GM12891 (cell line): ENCODE measurements at regions not wholly inside any gene's neighbourhood (a gene's known extent, or its start where the extent isn't known, plus 50 kb on each side); places are given as distances from the start of the nearest gene placed in this dataset.

ENCODE experiments used
- DNase-seq: peaks from one replicate; pipeline ENCODE4 v3.0.0; 2011; ENCODE audit warnings: low spot score; ENCODE audit not compliant: insufficient read length
- FAIRE-seq: peaks from 2 replicates; lab custom pipeline; 2011; peaks lifted over from hg19 to GRCh38; lab: Jason Lieb, UNC
- PAX5 ChIP-seq: IDR thresholded peaks from 2 replicates; pipeline ENCODE4 v1.6.1; 2011; ENCODE audit warnings: low read length, moderate library complexity, mild to moderate bottlenecking; ENCODE audit not compliant: insufficient read depth, severe bottlenecking
- POLR2A ChIP-seq: IDR thresholded peaks from 2 replicates; pipeline ENCODE4 v1.6.1; 2011; ENCODE audit warnings: low read depth, low read length, control low read depth
- POLR2AphosphoS5 ChIP-seq: IDR thresholded peaks from 2 replicates; pipeline ENCODE4 v1.6.1; 2011; ENCODE audit warnings: low read depth, low read length, control low read depth
- POU2F2 ChIP-seq: IDR thresholded peaks from 2 replicates; pipeline ENCODE4 v1.6.1; 2011; ENCODE audit warnings: low read depth, mild to moderate bottlenecking, control low read depth, low read length, moderate library complexity
- SPI1 ChIP-seq: IDR thresholded peaks from 2 replicates; pipeline ENCODE4 v1.6.1; 2011; ENCODE audit warnings: low read depth, low read length, control low read depth
- TAF1 ChIP-seq: IDR thresholded peaks from 2 replicates; pipeline ENCODE4 v1.6.1; 2011; ENCODE audit warnings: low read depth, low read length, control low read depth

DNA sequence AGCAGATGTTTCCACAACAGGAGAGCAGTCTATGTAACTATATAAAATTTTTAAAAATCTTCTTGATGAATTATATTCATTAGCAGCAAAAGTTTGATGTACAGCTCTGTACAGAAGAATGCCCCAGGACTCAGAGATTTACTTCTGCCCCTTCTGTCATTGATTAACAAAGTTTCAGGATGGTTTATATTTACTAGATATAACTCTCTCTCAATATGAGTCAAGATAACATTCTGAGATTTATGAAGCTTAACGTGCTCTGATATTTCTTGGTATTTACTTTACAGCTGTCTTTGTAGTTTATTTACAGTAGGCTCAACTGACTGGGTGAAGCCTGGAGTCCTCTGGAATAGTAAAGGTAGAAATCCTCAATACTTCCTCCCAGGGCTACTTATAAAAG, 93.6 kb upstream of the HNMT start:
- no peak for TF ChIP-seq POU2F2
- FAIRE-seq (no peak), DNase-seq (no peak)

DNA sequence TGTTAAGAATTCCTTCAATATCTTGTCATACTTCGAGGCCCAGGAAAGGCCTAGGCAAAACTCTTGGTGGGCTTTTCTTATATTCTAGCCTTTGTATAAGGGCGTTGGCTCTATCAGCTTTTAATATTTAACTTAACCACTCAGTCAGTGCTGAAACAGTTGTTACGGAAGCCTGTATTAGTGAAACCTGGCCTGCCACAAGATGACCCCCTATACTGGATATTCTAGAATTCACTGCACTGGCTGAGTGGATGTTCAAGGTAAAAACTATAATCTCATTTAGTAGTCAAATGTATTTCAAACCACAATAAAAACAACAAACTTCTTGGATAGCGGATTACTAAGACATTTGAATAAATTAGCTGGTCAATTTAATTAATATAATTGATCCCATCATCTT, 91.7 kb upstream of the HNMT start:
- FAIRE-seq, result no peak
- TF ChIP-seq POU2F2 (no peak), TAF1 (no peak), POLR2A (no peak), SPI1 (no peak), POLR2AphosphoS5 (no peak), PAX5 (no peak)

DNA sequence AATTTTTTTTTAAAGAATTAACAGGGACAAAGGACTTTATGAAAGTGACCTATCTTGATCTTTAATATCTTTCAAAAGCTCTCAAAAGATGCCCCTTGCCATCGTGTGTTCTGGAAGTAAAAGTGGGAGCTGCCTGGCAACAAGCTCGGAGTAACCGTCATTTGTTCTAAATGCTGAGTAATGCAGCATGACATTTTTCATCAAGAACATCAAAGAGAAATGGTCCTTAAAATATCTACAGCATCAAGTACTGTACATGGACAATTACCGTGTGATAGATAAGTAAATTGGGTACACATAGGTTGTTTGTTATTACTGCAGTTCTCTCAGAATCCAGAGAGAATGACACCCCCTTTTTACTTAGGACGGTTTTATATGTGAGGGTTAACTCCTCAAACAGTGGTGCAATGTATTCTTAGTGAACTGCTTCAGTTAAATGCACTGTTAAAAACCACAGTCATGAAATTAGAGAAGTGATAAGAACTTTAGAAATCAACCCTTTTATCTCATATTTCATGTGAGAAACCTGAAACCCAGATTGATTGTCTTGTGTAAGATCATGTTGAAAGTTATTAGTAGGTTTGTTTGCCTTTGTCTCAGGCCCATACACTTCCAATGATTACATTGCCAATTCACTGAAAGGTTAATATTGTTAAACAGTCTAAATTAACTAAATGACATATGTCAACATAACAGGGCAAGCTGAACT, 90.6 kb upstream of the HNMT start:
- no peak for DNase-seq
- TF ChIP-seq PAX5 (no peak), TAF1 (no peak), POU2F2 (no peak), SPI1 (no peak), POLR2AphosphoS5 (no peak), POLR2A (no peak)
- no peak for FAIRE-seq

More for the DNA sequence above, 91.7 kb upstream of the HNMT start:
- no peak for DNase-seq

GRCh38 chr2:137879121-137879520, 85.2 kb upstream of the HNMT start:
- no peak for FAIRE-seq
- DNase-seq, result no peak
- TF ChIP-seq TAF1 (no peak), POU2F2 (no peak)

GRCh38 chr2:137881711-137882110, 82.6 kb upstream of the HNMT start:
- DNase-seq (no peak), FAIRE-seq (no peak)
- TF ChIP-seq POU2F2 (no peak), POLR2AphosphoS5 (no peak)

GRCh38 chr2:137886083-137886831, 78.0 kb upstream of the HNMT start:
- no peak for DNase-seq

GRCh38 chr2:137888845-137889244, 75.4 kb upstream of the HNMT start:
- no peak for FAIRE-seq
- TF ChIP-seq POLR2A (no peak), TAF1 (no peak), SPI1 (no peak), POU2F2 (no peak), PAX5 (no peak)
- no peak for DNase-seq

More at GRCh38 chr2:137886083-137886831, 78.0 kb upstream of the HNMT start:
- FAIRE-seq, result no peak
- TF ChIP-seq POLR2AphosphoS5 (no peak), POLR2A (no peak), SPI1 (no peak), POU2F2 (no peak), TAF1 (no peak), PAX5 (no peak)

DNA sequence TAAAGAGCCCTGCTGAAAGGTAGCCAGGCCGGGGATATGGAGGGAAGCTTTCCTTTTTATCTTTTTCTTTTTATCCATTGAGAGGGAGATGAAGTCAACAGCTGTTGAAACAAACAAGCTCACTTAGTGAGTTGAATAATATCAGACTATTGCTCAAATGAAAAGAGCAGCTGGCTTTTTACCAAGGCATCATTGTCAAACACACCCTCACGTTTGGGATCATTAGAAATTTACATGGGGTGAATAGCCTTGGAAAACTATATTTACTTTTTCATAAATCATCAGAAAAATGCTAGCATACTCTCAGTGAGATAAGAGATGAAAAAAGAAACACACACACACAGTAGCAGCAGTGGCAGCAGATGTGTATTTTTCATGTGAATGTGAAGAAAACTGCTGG, 71.5 kb upstream of the HNMT start:
- TF ChIP-seq POU2F2 (no peak), POLR2A (no peak), PAX5 (no peak), TAF1 (no peak), SPI1 (no peak), POLR2AphosphoS5 (no peak)
- FAIRE-seq (no peak), DNase-seq (no peak)

DNA sequence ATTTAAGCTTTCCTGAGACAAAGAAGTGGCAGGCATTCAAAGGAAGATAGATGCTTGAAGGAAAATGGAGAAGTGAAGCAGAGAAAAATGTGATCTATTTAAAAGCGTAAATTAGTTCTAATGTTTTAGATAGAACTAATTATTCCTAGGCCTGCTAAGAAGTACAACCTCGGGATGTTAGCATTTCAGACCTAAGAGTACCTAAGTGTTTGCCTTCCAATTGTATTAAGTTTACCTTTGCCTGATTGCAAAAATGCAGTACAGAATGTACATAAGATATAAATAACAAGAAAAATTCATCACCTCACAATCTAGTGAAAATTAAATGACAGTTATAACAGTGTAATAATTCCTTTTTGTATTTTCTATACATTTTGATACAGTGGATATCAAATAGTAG, 71.1 kb upstream of the HNMT start:
- no peak for DNase-seq
- FAIRE-seq, result no peak
- TF ChIP-seq PAX5 (no peak), POU2F2 (no peak), POLR2A (no peak), POLR2AphosphoS5 (no peak)

DNA sequence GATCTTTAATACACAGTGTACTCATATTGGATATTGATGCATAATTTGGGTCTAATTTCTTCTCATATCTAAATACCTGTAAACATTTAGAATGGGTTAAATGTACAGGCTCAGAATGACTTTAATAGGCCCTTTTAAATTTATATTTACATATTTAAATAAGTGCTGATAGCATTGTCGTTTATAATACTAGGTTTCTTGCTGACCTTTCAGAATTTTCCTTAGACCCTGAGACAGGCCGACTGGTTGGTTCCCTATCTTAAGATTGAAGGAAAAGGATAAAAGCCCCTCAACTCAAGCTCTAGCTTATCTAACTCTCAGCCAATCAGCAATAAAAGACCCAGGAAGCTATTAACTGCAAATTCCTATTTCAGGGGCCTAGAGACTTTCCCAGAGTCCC, 67.8 kb upstream of the HNMT start:
- no peak for DNase-seq
- FAIRE-seq, result no peak
- no peak for TF ChIP-seq TAF1
- no peak for TF ChIP-seq POU2F2
- TF ChIP-seq POLR2AphosphoS5, result no peak
- no peak for TF ChIP-seq PAX5
- TF ChIP-seq POLR2A, result no peak
- TF ChIP-seq SPI1, result no peak
